HL-60 (cell line): ENCODE measurements at regions not wholly inside any gene's neighbourhood (a gene's known extent, or its start where the extent isn't known, plus 50 kb on each side); places are given as distances from the start of the nearest gene placed in this dataset.

Experiments
- POLR2AphosphoS5 ChIP-seq: IDR thresholded peaks from 2 replicates; pipeline ENCODE4 v1.6.1; 2012; ENCODE audit warnings: low read depth
- TF ChIP-seq, protein P1 (sequence below): IDR thresholded peaks from 2 replicates; pipeline ENCODE4 v1.6.1; 2012; ENCODE audit warnings: low read depth; ENCODE audit not compliant: insufficient replicate concordance
- TF ChIP-seq, protein P2 (sequence below): IDR thresholded peaks from one replicate; pipeline ENCODE4 v1.5.1; 2011; ENCODE audit warnings: low read length, control low read depth, inconsistent platforms; ENCODE audit not compliant: insufficient read depth

DNA sequence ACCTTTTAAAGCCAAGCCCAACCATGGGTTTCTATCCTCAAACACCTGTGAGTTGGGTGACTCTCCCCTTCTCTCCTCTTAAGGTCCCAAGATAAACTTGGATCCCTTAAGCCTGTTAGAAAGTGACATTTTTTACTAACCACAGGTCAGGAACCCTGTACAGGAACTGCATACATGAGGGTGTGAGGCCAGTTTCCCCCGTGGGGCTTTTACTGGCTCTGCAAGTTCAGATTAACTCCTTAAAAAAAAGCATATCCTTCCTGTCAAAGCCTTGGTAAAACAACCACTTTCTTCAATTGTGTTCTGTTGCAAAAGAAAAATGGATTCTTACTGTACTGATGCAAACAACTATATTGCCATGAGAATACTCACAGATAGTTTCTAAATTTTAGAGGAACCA lies 2638.7 kb upstream of the PCDH20 start:
- TF ChIP-seq POLR2AphosphoS5 = no peak
- TF ChIP-seq, protein P1, sequence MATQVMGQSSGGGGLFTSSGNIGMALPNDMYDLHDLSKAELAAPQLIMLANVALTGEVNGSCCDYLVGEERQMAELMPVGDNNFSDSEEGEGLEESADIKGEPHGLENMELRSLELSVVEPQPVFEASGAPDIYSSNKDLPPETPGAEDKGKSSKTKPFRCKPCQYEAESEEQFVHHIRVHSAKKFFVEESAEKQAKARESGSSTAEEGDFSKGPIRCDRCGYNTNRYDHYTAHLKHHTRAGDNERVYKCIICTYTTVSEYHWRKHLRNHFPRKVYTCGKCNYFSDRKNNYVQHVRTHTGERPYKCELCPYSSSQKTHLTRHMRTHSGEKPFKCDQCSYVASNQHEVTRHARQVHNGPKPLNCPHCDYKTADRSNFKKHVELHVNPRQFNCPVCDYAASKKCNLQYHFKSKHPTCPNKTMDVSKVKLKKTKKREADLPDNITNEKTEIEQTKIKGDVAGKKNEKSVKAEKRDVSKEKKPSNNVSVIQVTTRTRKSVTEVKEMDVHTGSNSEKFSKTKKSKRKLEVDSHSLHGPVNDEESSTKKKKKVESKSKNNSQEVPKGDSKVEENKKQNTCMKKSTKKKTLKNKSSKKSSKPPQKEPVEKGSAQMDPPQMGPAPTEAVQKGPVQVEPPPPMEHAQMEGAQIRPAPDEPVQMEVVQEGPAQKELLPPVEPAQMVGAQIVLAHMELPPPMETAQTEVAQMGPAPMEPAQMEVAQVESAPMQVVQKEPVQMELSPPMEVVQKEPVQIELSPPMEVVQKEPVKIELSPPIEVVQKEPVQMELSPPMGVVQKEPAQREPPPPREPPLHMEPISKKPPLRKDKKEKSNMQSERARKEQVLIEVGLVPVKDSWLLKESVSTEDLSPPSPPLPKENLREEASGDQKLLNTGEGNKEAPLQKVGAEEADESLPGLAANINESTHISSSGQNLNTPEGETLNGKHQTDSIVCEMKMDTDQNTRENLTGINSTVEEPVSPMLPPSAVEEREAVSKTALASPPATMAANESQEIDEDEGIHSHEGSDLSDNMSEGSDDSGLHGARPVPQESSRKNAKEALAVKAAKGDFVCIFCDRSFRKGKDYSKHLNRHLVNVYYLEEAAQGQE = no peak
- TF ChIP-seq, protein P2, sequence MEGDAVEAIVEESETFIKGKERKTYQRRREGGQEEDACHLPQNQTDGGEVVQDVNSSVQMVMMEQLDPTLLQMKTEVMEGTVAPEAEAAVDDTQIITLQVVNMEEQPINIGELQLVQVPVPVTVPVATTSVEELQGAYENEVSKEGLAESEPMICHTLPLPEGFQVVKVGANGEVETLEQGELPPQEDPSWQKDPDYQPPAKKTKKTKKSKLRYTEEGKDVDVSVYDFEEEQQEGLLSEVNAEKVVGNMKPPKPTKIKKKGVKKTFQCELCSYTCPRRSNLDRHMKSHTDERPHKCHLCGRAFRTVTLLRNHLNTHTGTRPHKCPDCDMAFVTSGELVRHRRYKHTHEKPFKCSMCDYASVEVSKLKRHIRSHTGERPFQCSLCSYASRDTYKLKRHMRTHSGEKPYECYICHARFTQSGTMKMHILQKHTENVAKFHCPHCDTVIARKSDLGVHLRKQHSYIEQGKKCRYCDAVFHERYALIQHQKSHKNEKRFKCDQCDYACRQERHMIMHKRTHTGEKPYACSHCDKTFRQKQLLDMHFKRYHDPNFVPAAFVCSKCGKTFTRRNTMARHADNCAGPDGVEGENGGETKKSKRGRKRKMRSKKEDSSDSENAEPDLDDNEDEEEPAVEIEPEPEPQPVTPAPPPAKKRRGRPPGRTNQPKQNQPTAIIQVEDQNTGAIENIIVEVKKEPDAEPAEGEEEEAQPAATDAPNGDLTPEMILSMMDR = no peak
